MCF 10A (cell line): ENCODE measurements at regions not wholly inside any gene's neighbourhood (a gene's known extent, or its start where the extent isn't known, plus 50 kb on each side); places are given as distances from the start of the nearest gene placed in this dataset.

Experiments used
- BruUV-seq: library from RNA; stranded (reverse); fragments of 400-500 nt; replicated peaks from 2 replicates; lab custom pipeline; 2021; lab: Mats Ljungman, UMichigan
- CTCF ChIA-PET: fragments of 300-600 bp; sonication (Branson Sonifier 250); formaldehyde crosslinking; extraction: SDS; loops from one replicate; lab custom pipeline; 2021; ENCODE audit warnings: antibody characterized with exemption, inconsistent platforms; lab: Yijun Ruan, JAX
- POLR2A ChIA-PET: fragments of 300-600, 350-650 bp; sonication (Branson Sonifier 250); formaldehyde crosslinking; extraction: SDS; loops from one replicate; lab custom pipeline; 2020; ENCODE audit warnings: antibody characterized with exemption, inconsistent platforms; lab: Yijun Ruan, JAX
- DNase-seq: peaks from one replicate; pipeline ENCODE4 v3.0.0-alpha.2; 2018; ENCODE audit not compliant: unreplicated experiment
- H3K27ac Mint-ChIP-seq: one replicate; pipeline ENCODE4 v1.8.0; 2022; ENCODE audit warnings: mild to moderate bottlenecking, low read depth, mixed read lengths; ENCODE audit not compliant: unreplicated experiment
- H3K27me3 Mint-ChIP-seq: one replicate; pipeline ENCODE4 v1.8.0; 2022; ENCODE audit warnings: mixed read lengths; ENCODE audit not compliant: insufficient read depth, unreplicated experiment
- H3K36me3 Mint-ChIP-seq: one replicate; pipeline ENCODE4 v1.8.0; 2022; ENCODE audit warnings: mild to moderate bottlenecking, moderate library complexity, mixed read lengths; ENCODE audit not compliant: insufficient read depth, unreplicated experiment
- H3K4me1 Mint-ChIP-seq: one replicate; pipeline ENCODE4 v1.8.0; 2022; ENCODE audit warnings: mixed read lengths; ENCODE audit not compliant: insufficient read depth, unreplicated experiment
- H3K4me3 Mint-ChIP-seq: one replicate; pipeline ENCODE4 v1.8.0; 2022; ENCODE audit warnings: mild to moderate bottlenecking, moderate library complexity, mixed read lengths; ENCODE audit not compliant: unreplicated experiment
- H3K9me3 Mint-ChIP-seq: one replicate; pipeline ENCODE4 v1.8.0; 2022; ENCODE audit warnings: mixed read lengths; ENCODE audit not compliant: unreplicated experiment
- CTCF ChIP-seq: fragments of 200-600 bp; IDR thresholded peaks from one replicate; pipeline ENCODE4 v1.8.0; 2022; ENCODE audit warnings: antibody characterized with exemption, mild to moderate bottlenecking; ENCODE audit not compliant: unreplicated experiment
- intact Hi-C: fragments of 100-400 bp; cut with micrococcal nuclease; formaldehyde crosslinking; loops from 2 replicates; pipeline ENCODE4 v1.14.1; 2022

- no peak for TF ChIP-seq CTCF
- H3K4me3 Mint-ChIP-seq, result no peak overlapping the region
- no TSS peak for BruUV-seq
- no peaks in the 10 kb centered on the region for H3K27me3 Mint-ChIP-seq
- no peak for DNase-seq
- POLR2A ChIA-PET, result interaction anchor here (1.0 kb wide), 1 partner anchor 12 kb away, joined by 4 read pairs; no protein-coding TSS in a partner anchor
- intact Hi-C loops, result no loop called here
- H3K36me3 Mint-ChIP-seq, result no peaks in the 10 kb centered on the region
- CTCF ChIA-PET, result interaction anchor here (0.6 to 0.7 kb wide), 2 partner anchors 21 to 328 kb away, joined by 3 read pairs; no protein-coding TSS in a partner anchor
- no peaks in the 10 kb centered on the region for H3K4me1 Mint-ChIP-seq
- peaks cover 9% of the 10 kb centered on the region for H3K9me3 Mint-ChIP-seq
- no peak overlapping the region for H3K27ac Mint-ChIP-seq
Measured at GRCh38 chrX:139094671-139095592, 383.4 kb upstream of the FGF13 start.

- no peaks in the 10 kb centered on the region for H3K27me3 Mint-ChIP-seq
- H3K4me3 Mint-ChIP-seq, result no peak overlapping the region
- no peak for TF ChIP-seq CTCF
- intact Hi-C loops, result no loop called here
- ChIA-PET CTCF (no interaction called here), POLR2A (interaction anchor here (0.6 kb wide), 1 partner anchor 238 kb away, joined by 3 read pairs; no protein-coding TSS in a partner anchor)
- no peak overlapping the region for H3K27ac Mint-ChIP-seq
- H3K4me1 Mint-ChIP-seq, result no peaks in the 10 kb centered on the region
- H3K36me3 Mint-ChIP-seq, result no peaks in the 10 kb centered on the region
- DNase-seq, result no peak
- H3K9me3 Mint-ChIP-seq, result peaks cover 7% of the 10 kb centered on the region
- BruUV-seq, result no TSS peak
Measured at GRCh38 chrX:139093201-139093600, 381.7 kb upstream of the FGF13 start.

- H3K9me3 Mint-ChIP-seq, result peaks cover 7% of the 10 kb centered on the region
- intact Hi-C loops, result no loop called here
- no peak overlapping the region for H3K27ac Mint-ChIP-seq
- H3K4me3 Mint-ChIP-seq, result no peak overlapping the region
- POLR2A ChIA-PET, result interaction anchor here (0.6 kb wide), 1 partner anchor 303 kb away, joined by 5 read pairs; no protein-coding TSS in a partner anchor
- no peak for TF ChIP-seq CTCF
- CTCF ChIA-PET, result no interaction called here
- H3K4me1 Mint-ChIP-seq, result no peaks in the 10 kb centered on the region
- H3K27me3 Mint-ChIP-seq, result no peaks in the 10 kb centered on the region
- no peaks in the 10 kb centered on the region for H3K36me3 Mint-ChIP-seq
- no TSS peak for BruUV-seq
- DNase-seq, result no peak
Measured at GRCh38 chrX:139091878-139092277, 380.4 kb upstream of the FGF13 start.

GRCh38 chrX:139091066-139091465, 379.5 kb upstream of the FGF13 start:
- TF ChIP-seq CTCF, result no peak
- no peaks in the 10 kb centered on the region for H3K36me3 Mint-ChIP-seq
- CTCF ChIA-PET, result no interaction called here
- no peak for DNase-seq
- H3K27me3 Mint-ChIP-seq, result no peaks in the 10 kb centered on the region
- H3K4me1 Mint-ChIP-seq, result no peaks in the 10 kb centered on the region
- no TSS peak for BruUV-seq
- H3K9me3 Mint-ChIP-seq, result peaks cover 3% of the 10 kb centered on the region
- no peak overlapping the region for H3K4me3 Mint-ChIP-seq
- POLR2A ChIA-PET, result interaction anchor here (0.6 kb wide), 1 partner anchor 1834 kb away, joined by 3 read pairs; no protein-coding TSS in a partner anchor
- H3K27ac Mint-ChIP-seq, result no peak overlapping the region
- intact Hi-C loops, result no loop called here
